ENCODE measurements at regions not wholly inside any gene's neighbourhood (a gene's known extent, or its start where the extent isn't known, plus 50 kb on each side); places are given as distances from the start of the nearest gene placed in this dataset.

GRCh38 chr3:144096016-144096415 is 124.4 kb downstream of the DIPK2A start:
- no peak overlapping the region for H2AFZ ChIP-seq (ENCODE audit: low read depth, low read length)
- no peaks in the 10 kb centered on the region for H3K4me1 ChIP-seq (ENCODE audit: insufficient read depth, low read length)
- H3K27me3 ChIP-seq (ENCODE audit: insufficient read depth, low read length): no peaks in the 10 kb centered on the region
- no peak overlapping the region for H3K4me3 ChIP-seq (ENCODE audit: low read length)
- H3K9me3 ChIP-seq (ENCODE audit: low read length): peaks cover 14% of the 10 kb centered on the region
- no peaks in the 10 kb centered on the region for H3K36me3 ChIP-seq (ENCODE audit: insufficient read depth, low read length)

- Histone ChIP-seq H3K27me3 (ENCODE audit: insufficient read depth, low read length) (no peaks in the 10 kb centered on the region), H3K36me3 (ENCODE audit: insufficient read depth, low read length) (no peaks in the 10 kb centered on the region), H3K4me1 (ENCODE audit: insufficient read depth, low read length) (no peaks in the 10 kb centered on the region), H3K9me3 (ENCODE audit: low read length) (peaks cover 14% of the 10 kb centered on the region), H2AFZ (ENCODE audit: low read depth, low read length) (no peak overlapping the region), H3K4me3 (ENCODE audit: low read length) (no peak overlapping the region)
These were observed 125.5 kb downstream of the DIPK2A start for GRCh38 chr3:144097163-144097562.

- Histone ChIP-seq H3K9me3 (ENCODE audit: low read length) (peaks cover 14% of the 10 kb centered on the region), H3K36me3 (ENCODE audit: insufficient read depth, low read length) (no peaks in the 10 kb centered on the region), H3K27me3 (ENCODE audit: insufficient read depth, low read length) (no peaks in the 10 kb centered on the region), H2AFZ (ENCODE audit: low read depth, low read length) (no peak overlapping the region), H3K4me3 (ENCODE audit: low read length) (no peak overlapping the region), H3K4me1 (ENCODE audit: insufficient read depth, low read length) (peaks cover 3% of the 10 kb centered on the region)
These were observed 127.1 kb downstream of the DIPK2A start for GRCh38 chr3:144098691-144099090.

- Histone ChIP-seq H2AFZ (ENCODE audit: low read depth, low read length) (no peak overlapping the region), H3K27me3 (ENCODE audit: insufficient read depth, low read length) (no peaks in the 10 kb centered on the region), H3K36me3 (ENCODE audit: insufficient read depth, low read length) (no peaks in the 10 kb centered on the region), H3K4me3 (ENCODE audit: low read length) (no peak overlapping the region), H3K9me3 (ENCODE audit: low read length) (peaks cover 14% of the 10 kb centered on the region), H3K4me1 (ENCODE audit: insufficient read depth, low read length) (peaks cover 16% of the 10 kb centered on the region)
These were observed 130.8 kb downstream of the DIPK2A start for GRCh38 chr3:144102421-144102820.

GRCh38 chr3:144104186-144104585 is 132.6 kb downstream of the DIPK2A start:
- H3K4me3 ChIP-seq (ENCODE audit: low read length): no peak overlapping the region
- no peaks in the 10 kb centered on the region for H3K27me3 ChIP-seq (ENCODE audit: insufficient read depth, low read length)
- H3K36me3 ChIP-seq (ENCODE audit: insufficient read depth, low read length): no peaks in the 10 kb centered on the region
- H3K4me1 ChIP-seq (ENCODE audit: insufficient read depth, low read length): peaks cover 19% of the 10 kb centered on the region
- H2AFZ ChIP-seq (ENCODE audit: low read depth, low read length): no peak overlapping the region
- peaks cover 9% of the 10 kb centered on the region for H3K9me3 ChIP-seq (ENCODE audit: low read length)

GRCh38 chr3:144104679-144105078 is 133.1 kb downstream of the DIPK2A start:
- no peak overlapping the region for H2AFZ ChIP-seq (ENCODE audit: low read depth, low read length)

GRCh38 chr3:144105542-144105941 is 133.9 kb downstream of the DIPK2A start:
- Histone ChIP-seq H3K27me3 (ENCODE audit: insufficient read depth, low read length) (no peaks in the 10 kb centered on the region), H3K36me3 (ENCODE audit: insufficient read depth, low read length) (no peaks in the 10 kb centered on the region), H3K4me3 (ENCODE audit: low read length) (no peak overlapping the region), H3K4me1 (ENCODE audit: insufficient read depth, low read length) (peaks cover 19% of the 10 kb centered on the region), H3K9me3 (ENCODE audit: low read length) (no peaks in the 10 kb centered on the region), H2AFZ (ENCODE audit: low read depth, low read length) (no peak overlapping the region)

More at GRCh38 chr3:144104679-144105078, 133.1 kb downstream of the DIPK2A start:
- Histone ChIP-seq H3K4me1 (ENCODE audit: insufficient read depth, low read length) (peaks cover 19% of the 10 kb centered on the region), H3K36me3 (ENCODE audit: insufficient read depth, low read length) (no peaks in the 10 kb centered on the region), H3K4me3 (ENCODE audit: low read length) (no peak overlapping the region), H3K27me3 (ENCODE audit: insufficient read depth, low read length) (no peaks in the 10 kb centered on the region), H3K9me3 (ENCODE audit: low read length) (peaks cover 4% of the 10 kb centered on the region)

GRCh38 chr3:144106970-144107369 is 135.3 kb downstream of the DIPK2A start:
- Histone ChIP-seq H3K4me1 (ENCODE audit: insufficient read depth, low read length) (peaks cover 19% of the 10 kb centered on the region), H3K4me3 (ENCODE audit: low read length) (no peak overlapping the region), H2AFZ (ENCODE audit: low read depth, low read length) (no peak overlapping the region), H3K9me3 (ENCODE audit: low read length) (no peaks in the 10 kb centered on the region), H3K36me3 (ENCODE audit: insufficient read depth, low read length) (no peaks in the 10 kb centered on the region), H3K27me3 (ENCODE audit: insufficient read depth, low read length) (no peaks in the 10 kb centered on the region)

GRCh38 chr3:144107923-144108322 is 136.3 kb downstream of the DIPK2A start:
- H3K36me3 ChIP-seq (ENCODE audit: insufficient read depth, low read length): no peaks in the 10 kb centered on the region
- H2AFZ ChIP-seq (ENCODE audit: low read depth, low read length): no peak overlapping the region

GRCh38 chr3:144109944-144110343 is 138.3 kb downstream of the DIPK2A start:
- Histone ChIP-seq H3K27me3 (ENCODE audit: insufficient read depth, low read length) (no peaks in the 10 kb centered on the region), H3K36me3 (ENCODE audit: insufficient read depth, low read length) (no peaks in the 10 kb centered on the region), H2AFZ (ENCODE audit: low read depth, low read length) (no peak overlapping the region)

More at GRCh38 chr3:144107923-144108322, 136.3 kb downstream of the DIPK2A start:
- no peak overlapping the region for H3K4me3 ChIP-seq (ENCODE audit: low read length)
- H3K27me3 ChIP-seq (ENCODE audit: insufficient read depth, low read length): no peaks in the 10 kb centered on the region
- H3K9me3 ChIP-seq (ENCODE audit: low read length): no peaks in the 10 kb centered on the region
- peaks cover 19% of the 10 kb centered on the region for H3K4me1 ChIP-seq (ENCODE audit: insufficient read depth, low read length)

GRCh38 chr3:144112036-144112435 is 140.4 kb downstream of the DIPK2A start:
- H3K4me3 ChIP-seq (ENCODE audit: low read length): no peak overlapping the region
- H3K27me3 ChIP-seq (ENCODE audit: insufficient read depth, low read length): no peaks in the 10 kb centered on the region

More at GRCh38 chr3:144109944-144110343, 138.3 kb downstream of the DIPK2A start:
- H3K9me3 ChIP-seq (ENCODE audit: low read length): no peaks in the 10 kb centered on the region
- H3K4me3 ChIP-seq (ENCODE audit: low read length): no peak overlapping the region
- peaks cover 5% of the 10 kb centered on the region for H3K4me1 ChIP-seq (ENCODE audit: insufficient read depth, low read length)

GRCh38 chr3:144112437-144112836 is 140.8 kb downstream of the DIPK2A start:
- Histone ChIP-seq H3K4me1 (ENCODE audit: insufficient read depth, low read length) (peaks cover 6% of the 10 kb centered on the region), H3K9me3 (ENCODE audit: low read length) (no peaks in the 10 kb centered on the region), H3K36me3 (ENCODE audit: insufficient read depth, low read length) (no peaks in the 10 kb centered on the region), H3K27me3 (ENCODE audit: insufficient read depth, low read length) (no peaks in the 10 kb centered on the region), H3K4me3 (ENCODE audit: low read length) (no peak overlapping the region), H2AFZ (ENCODE audit: low read depth, low read length) (no peak overlapping the region)

More at GRCh38 chr3:144112036-144112435, 140.4 kb downstream of the DIPK2A start:
- H2AFZ ChIP-seq (ENCODE audit: low read depth, low read length): no peak overlapping the region
- H3K4me1 ChIP-seq (ENCODE audit: insufficient read depth, low read length): peaks cover 6% of the 10 kb centered on the region
- H3K9me3 ChIP-seq (ENCODE audit: low read length): no peaks in the 10 kb centered on the region
- H3K36me3 ChIP-seq (ENCODE audit: insufficient read depth, low read length): no peaks in the 10 kb centered on the region

GRCh38 chr3:144114767-144115166 is 143.1 kb downstream of the DIPK2A start:
- Histone ChIP-seq H3K4me3 (ENCODE audit: low read length) (no peak overlapping the region), H3K9me3 (ENCODE audit: low read length) (no peaks in the 10 kb centered on the region), H3K27me3 (ENCODE audit: insufficient read depth, low read length) (no peaks in the 10 kb centered on the region), H2AFZ (ENCODE audit: low read depth, low read length) (no peak overlapping the region), H3K36me3 (ENCODE audit: insufficient read depth, low read length) (no peaks in the 10 kb centered on the region), H3K4me1 (ENCODE audit: insufficient read depth, low read length) (peaks cover 19% of the 10 kb centered on the region)

- Histone ChIP-seq H3K4me3 (ENCODE audit: low read length) (peak overlapping the region; percentile 18), H3K9me3 (ENCODE audit: low read length) (no peaks in the 10 kb centered on the region), H2AFZ (ENCODE audit: low read depth, low read length) (no peak overlapping the region), H3K36me3 (ENCODE audit: insufficient read depth, low read length) (no peaks in the 10 kb centered on the region), H3K27me3 (ENCODE audit: insufficient read depth, low read length) (no peaks in the 10 kb centered on the region), H3K4me1 (ENCODE audit: insufficient read depth, low read length) (peaks cover 30% of the 10 kb centered on the region)
These were observed 148.0 kb downstream of the DIPK2A start for GRCh38 chr3:144119633-144120032.
